ENCODE measurements at regions not wholly inside any gene's neighbourhood (a gene's known extent, or its start where the extent isn't known, plus 50 kb on each side); places are given as distances from the start of the nearest gene placed in this dataset.

GRCh38 chr11:80958361-80958760 lies 1517.5 kb upstream of the TENM4 start:
- H3K4me3 ChIP-seq (replicated peaks; ENCODE audit: low read depth, low read length): no peak overlapping the region
- peak; percentile 89 for DNase-seq (ENCODE audit: low read depth)
- TF ChIP-seq CTCF (IDR thresholded peaks at IDR 0.05; ENCODE audit: low read length, missing control alignments): no peak

- no peak overlapping the region for H3K4me3 ChIP-seq (replicated peaks; ENCODE audit: low read depth, low read length)
- no peak for TF ChIP-seq CTCF (IDR thresholded peaks at IDR 0.05; ENCODE audit: low read length, missing control alignments)
- DNase-seq (ENCODE audit: low read depth): no peak
Observed at GRCh38 chr11:80955588-80955987, 1514.8 kb upstream of the TENM4 start.

- no peak overlapping the region for H3K4me3 ChIP-seq (replicated peaks; ENCODE audit: low read depth, low read length)
- DNase-seq (ENCODE audit: low read depth): no peak
- TF ChIP-seq CTCF (IDR thresholded peaks at IDR 0.05; ENCODE audit: low read length, missing control alignments): no peak
Observed at GRCh38 chr11:80948781-80949180, 1508.0 kb upstream of the TENM4 start.

- no peak overlapping the region for H3K4me3 ChIP-seq (replicated peaks; ENCODE audit: low read depth, low read length)
- DNase-seq (ENCODE audit: low read depth): no peak
- TF ChIP-seq CTCF (IDR thresholded peaks at IDR 0.05; ENCODE audit: low read length, missing control alignments): no peak
Observed at GRCh38 chr11:80944758-80945157, 1503.9 kb upstream of the TENM4 start.

GRCh38 chr11:80943226-80943625 lies 1502.4 kb upstream of the TENM4 start:
- no peak for TF ChIP-seq CTCF (IDR thresholded peaks at IDR 0.05; ENCODE audit: low read length, missing control alignments)
- no peak for DNase-seq (ENCODE audit: low read depth)
- no peak overlapping the region for H3K4me3 ChIP-seq (replicated peaks; ENCODE audit: low read depth, low read length)

GRCh38 chr11:80937842-80938241 lies 1497.0 kb upstream of the TENM4 start:
- no peak for TF ChIP-seq CTCF (IDR thresholded peaks at IDR 0.05; ENCODE audit: low read length, missing control alignments)
- H3K4me3 ChIP-seq (replicated peaks; ENCODE audit: low read depth, low read length): no peak overlapping the region
- DNase-seq (ENCODE audit: low read depth): peak; percentile 5

- no peak for TF ChIP-seq CTCF (IDR thresholded peaks at IDR 0.05; ENCODE audit: low read length, missing control alignments)
- no peak for DNase-seq (ENCODE audit: low read depth)
- H3K4me3 ChIP-seq (replicated peaks; ENCODE audit: low read depth, low read length): no peak overlapping the region
Observed at GRCh38 chr11:80930038-80930437, 1489.2 kb upstream of the TENM4 start.
